ENCODE measurements at regions not wholly inside any gene's neighbourhood (a gene's known extent, or its start where the extent isn't known, plus 50 kb on each side); places are given as distances from the start of the nearest gene placed in this dataset.

DNA sequence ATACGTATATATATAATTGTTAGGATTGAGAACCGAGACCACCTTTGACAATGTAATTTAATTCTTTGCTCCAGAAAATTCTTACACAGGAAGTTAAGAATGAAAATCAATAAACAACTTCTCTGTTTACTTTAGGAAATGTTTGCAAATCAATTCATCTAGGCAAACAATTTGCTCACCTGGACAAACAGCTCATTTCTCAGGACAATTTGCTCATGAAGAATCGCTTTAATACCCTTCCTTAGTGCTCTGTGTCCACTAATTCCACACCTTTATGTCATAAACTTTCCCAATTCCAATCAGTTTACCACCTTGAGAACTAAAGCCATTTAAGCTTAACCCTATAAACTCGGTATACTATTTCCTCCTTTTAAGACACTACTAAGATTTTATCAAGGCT lies 292.2 kb downstream of the BCHE start:
- TF ChIP-seq CTCF (conservative IDR thresholded peaks at IDR 0.05) (no peak), ZFX (IDR thresholded peaks at IDR 0.05) (no peak)
